LoVo (cell line): ENCODE measurements at regions not wholly inside any gene's neighbourhood (a gene's known extent, or its start where the extent isn't known, plus 50 kb on each side); places are given as distances from the start of the nearest gene placed in this dataset.

Experiments
- DNase-seq: peaks from one replicate; pipeline ENCODE4 v3.0.0-alpha.2; 2016; ENCODE audit warnings: low spot score

DNA sequence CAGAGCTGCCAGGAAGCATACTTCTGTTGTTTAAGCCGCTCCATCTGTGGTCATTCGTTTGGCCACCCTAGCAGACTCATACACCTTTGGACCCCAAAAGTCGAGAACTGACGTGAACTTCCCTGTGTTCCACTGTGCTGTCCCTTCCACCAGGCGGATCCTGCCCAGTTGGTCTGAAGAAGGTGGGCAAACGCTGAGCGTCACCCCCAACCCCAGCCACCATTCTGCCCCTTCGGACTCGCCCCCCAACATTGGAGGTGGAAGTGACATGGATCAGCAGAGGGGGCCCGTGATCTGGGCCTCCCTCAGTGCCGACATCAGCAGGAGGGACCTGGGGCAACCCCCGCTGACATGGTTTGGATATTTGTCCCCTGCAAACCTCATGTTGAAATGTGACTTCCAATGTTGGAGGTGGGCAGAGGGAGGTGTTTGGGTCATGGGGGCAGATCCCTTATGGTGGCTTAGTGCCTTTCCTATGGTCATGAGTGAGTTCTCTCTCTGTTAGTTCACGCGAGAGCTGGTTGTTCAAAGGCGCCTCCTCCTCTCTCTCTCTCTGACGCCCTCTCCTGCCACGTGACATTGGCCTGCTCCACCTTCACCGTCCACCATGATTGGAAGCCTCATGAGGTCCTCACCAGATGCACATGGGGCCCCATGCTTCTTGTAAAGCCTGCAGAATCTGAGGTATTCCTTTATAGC, 93.6 kb upstream of the ZNF507 start:
- DNase-seq = no peak

DNA sequence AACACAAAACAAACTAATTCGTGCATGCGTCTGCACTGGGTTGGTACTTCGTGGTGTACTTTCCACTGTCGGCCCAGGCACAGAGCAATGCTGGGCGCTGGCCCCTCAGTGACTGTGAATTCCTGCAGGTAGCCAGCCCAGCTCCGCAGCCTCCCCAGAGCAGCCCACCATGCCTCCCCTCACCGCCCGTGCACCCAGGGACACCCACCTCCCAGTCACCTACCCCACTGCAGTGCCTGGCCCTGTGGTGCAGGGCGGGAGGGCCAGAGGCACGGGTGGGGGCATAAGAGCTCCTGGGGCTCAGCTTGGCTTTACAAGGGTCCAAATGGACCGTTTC, 93.1 kb upstream of the ZNF507 start:
- DNase-seq = no peak

DNA sequence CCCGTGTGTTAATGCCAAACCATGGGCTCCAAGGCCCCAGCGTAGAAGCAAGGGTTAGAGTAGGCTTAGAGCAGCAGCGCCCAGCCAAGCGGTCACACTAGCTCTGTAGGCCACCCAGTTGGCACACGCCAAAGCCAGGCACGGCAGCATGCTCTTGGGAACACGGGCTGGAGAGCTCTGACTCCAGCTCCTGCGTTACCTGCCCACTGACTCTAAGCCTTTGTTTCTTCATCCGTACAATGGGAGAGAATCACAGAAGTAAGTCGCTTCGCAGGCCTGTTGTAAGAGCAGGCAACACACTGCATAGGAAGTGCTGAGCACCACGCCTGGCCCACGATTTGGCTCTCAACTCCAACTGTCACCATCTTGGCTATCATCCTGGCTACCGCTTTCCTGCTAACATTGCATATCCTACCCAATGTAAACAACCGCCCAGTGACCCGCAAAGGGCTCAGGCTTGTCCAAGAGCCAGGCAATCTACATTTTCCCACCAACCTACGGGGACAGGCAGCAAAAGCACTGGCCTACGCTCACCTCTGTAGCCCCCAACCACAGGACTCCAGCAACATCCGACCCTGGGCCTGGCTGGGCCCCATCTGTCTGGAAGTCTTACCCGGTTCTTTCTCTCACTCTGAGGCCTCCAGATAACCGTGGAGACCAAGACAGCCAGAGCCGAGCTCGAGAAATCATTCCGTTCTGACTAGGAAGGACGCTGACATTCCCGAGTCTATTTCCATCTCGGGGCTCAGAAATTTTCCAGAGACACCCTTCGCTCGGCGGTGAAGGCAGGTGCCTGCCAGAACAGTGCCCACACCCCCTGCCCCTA, 91.5 kb upstream of the ZNF507 start:
- no peak for DNase-seq

DNA sequence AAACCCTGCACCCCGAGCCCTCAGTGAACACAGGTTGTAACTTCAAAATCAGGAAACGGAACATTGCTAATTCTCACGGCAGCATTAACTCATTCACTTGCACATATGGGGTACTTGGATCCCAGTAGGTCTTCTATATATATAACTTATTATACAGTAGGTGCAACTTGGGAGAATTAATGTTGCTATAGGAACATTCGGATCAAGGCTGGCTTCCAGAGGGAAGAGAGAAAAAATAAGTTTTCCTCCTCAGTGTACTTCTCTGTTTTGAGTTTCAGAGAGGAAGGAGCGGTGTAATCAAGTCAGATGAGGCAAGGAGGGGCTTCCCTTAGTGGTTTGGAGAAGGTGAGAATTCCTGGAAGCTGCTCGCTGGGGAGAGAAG, 90.9 kb upstream of the ZNF507 start:
- no peak for DNase-seq

GRCh38 chr19:32255536-32256295, 89.7 kb upstream of the ZNF507 start:
- DNase-seq = no peak

- no peak for DNase-seq
Measured at GRCh38 chr19:32256341-32256975, 89.0 kb upstream of the ZNF507 start.

DNA sequence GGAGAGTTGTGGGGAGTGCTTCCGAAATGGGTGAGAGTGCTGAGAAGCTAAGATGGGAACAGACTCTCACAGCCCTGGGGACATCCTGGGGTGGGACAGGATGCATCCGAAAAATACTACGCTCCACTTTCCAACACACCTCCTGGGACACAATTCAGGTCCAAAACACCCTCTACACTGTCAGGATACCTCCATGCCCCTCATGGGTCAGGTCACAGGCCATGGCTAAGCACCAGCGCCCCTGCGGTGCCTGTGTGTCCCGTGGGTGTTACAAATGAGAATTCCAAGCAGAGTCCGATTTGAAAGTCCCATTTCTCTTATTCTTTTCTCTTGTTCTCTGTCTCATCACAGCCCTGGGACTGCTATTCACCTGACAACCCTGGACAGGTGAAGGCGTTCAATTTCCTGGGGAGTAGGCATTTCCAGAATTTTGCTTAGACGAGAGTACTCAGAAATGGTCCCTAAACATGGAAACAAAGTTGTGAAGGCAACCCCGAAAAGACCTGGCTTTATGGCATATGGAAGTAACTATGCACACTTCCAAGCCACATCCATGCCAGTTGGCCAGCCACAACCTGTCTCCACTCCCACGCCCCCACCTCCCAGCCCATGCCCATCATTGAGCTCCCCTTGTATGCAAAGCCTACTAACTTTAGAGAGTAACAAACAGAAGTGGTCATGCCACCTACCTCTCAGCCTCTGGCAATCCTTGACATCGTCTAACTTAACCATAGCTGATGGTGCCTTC, 87.9 kb upstream of the ZNF507 start:
- DNase-seq = no peak

GRCh38 chr19:32258167-32258566, 87.2 kb upstream of the ZNF507 start:
- no peak for DNase-seq

GRCh38 chr19:32264568-32264967, 80.8 kb upstream of the ZNF507 start:
- DNase-seq = no peak

DNA sequence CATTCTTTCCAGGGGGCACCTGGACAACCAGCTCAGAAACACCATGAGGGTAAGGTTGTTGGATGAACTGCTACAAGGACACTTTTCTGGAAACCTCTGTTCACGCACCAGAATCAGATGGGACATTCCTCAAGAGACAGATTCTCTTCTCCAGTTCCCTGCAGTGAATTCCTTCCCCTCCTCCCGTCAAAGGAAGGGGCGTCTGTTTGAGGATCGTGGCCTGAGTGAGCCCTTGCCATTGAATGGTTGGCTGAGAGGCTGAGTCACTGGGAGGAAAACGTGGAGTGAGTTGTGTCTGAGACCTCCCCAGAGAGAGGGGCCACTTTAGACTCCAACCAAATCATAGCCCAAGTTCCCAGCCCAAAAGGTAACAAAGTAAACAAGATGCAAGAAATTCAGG, 79.4 kb upstream of the ZNF507 start:
- DNase-seq = no peak

DNA sequence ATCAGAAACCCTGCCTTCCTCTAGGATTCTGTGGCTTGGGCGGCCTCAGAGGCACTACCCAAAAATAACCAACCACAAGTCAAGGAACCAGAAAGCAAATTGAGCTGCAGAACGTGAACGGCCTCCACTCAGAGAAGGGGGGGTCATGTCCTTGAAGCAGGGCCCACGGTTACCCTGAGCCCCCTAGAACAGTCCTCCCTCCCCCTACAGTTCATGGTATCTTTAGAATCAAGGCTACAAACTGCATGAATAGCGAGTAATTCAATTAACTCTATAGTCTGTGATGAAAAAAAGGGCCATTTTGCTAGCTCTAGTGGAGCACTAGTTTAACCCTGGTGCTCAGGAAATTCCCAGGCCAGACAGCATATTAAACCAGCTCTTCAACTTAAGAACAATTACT, 79.0 kb upstream of the ZNF507 start:
- no peak for DNase-seq

- no peak for DNase-seq
Measured at GRCh38 chr19:32268381-32268780, 77.0 kb upstream of the ZNF507 start.

DNA sequence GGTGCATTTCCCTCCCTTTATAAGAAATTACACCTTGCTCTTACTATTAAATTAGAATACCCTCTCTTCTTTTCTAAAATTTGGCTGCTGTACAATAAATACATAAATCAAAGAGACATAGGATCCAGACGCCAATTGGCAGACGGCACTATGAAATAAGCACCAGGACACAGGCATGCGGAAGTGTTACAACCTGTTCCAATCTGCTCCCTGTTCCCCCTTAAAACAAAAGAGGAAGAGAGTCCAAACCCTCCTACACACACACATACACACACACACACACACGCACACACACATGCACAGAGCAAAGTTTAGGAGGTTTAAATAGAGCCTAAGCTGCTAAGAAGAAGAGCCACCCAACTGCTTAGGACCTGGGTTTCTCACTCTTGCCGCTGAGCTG, 75.6 kb upstream of the ZNF507 start:
- DNase-seq = no peak

- DNase-seq = no peak
Measured at GRCh38 chr19:32273483-32273882, 71.9 kb upstream of the ZNF507 start.

- no peak for DNase-seq
Measured at GRCh38 chr19:32287086-32287485, 58.3 kb upstream of the ZNF507 start.

DNA sequence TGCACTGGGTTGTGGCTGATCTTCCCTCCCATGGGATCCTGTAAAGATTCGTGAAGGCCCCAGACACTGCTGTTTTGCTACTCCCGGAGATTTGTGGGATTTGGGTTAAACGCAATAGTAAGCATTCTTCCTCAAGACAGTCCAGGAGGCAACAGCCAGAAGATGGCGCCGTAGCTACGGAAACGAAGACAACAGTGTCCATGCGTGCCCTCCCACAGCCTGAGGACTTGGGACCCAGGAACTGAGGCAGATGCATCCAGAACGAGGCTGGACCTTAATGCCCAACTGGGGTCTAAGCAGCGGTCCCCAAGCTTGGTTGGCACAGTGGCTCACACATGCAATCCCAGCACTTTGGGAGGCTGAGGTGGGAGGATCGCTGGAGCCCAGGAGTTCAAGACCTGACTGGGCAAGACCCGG, 57.6 kb upstream of the ZNF507 start:
- peak; percentile 15 for DNase-seq

- no peak for DNase-seq
Measured at GRCh38 chr19:32289566-32290210, 55.7 kb upstream of the ZNF507 start.

GRCh38 chr19:32291876-32292275, 53.5 kb upstream of the ZNF507 start:
- DNase-seq = no peak

DNA sequence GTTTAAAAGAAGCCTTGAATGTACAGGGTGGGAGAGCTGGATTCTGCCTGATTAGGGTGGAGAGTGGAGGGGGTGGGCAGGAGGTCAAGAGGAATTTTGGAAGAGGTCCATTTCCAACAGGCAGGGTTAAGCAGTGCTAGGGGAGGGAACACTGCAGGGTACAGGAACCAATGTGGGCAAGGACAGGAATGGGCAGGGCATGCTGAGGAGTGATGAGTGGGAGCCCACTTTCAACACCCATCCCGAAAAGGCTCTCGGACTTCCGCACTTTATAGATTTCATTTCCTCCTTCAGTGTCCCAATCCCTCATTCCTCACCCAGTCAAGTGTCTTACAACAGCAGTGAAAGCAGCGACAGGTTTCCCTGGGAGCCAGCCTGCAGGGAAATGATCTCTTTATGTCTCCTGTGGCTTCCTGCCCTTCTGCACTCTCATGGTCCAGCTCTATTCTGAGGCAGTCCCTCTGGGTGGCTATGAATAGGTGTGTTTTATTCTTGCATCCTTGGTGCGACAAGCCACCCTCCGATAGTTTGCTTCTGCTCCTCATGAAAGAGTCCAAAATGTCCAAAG, 50.5 kb upstream of the ZNF507 start:
- DNase-seq = no peak
